ENCODE measurements at regions not wholly inside any gene's neighbourhood (a gene's known extent, or its start where the extent isn't known, plus 50 kb on each side); places are given as distances from the start of the nearest gene placed in this dataset.
"Not testable (repeated sequence)": the region's sequence is repeated elsewhere in the genome, so short reads cannot be mapped to it uniquely, and the experiment has no call there.

DNA sequence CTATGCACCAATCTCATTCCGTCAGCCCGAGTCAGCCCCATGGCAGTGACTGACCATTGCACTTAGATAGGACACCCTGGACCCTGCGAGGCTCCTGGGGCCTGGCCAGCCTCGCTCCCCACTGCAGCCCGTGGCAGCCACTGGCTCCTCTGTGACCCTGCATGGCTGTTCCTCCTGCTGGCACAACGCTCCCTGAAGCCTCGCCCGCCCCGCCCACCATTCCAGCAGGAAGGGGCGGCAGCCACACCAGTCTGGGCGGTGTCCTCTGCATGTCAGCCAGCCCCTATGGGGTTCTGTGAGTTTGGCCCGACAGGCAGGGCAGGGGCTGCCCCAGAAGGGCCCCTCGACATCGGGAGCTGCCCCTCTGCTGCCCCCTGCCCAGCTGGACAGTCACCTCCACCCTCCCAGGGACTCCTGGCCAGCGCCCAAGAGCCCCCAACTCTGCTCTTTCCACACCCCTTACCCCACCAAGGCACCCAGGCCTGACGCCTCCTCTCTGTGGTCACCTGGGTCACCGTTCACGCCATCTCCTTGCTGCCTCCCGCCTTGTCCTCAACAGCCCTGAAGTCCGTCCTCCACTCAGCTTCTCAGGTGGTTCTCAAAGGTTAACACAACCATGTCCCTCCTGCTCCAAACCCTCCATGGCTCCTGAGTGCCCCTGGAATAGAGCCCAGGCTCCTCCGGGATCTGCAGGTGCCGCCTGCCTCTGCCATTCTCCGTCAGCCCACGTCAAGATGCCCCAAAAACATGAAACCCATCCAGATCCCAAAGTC is 103.5 kb downstream of the MICALL2 start:
- no peaks in the 10 kb centered on the region for H3K9me3 ChIP-seq (ENCODE audit: control insufficient read depth, low read length)
- no peaks in the 10 kb centered on the region for H3K36me3 ChIP-seq (ENCODE audit: control insufficient read depth, insufficient read depth, low read length)
- H3K4me1 ChIP-seq (ENCODE audit: control insufficient read depth, insufficient read depth, low read length, poor library complexity, severe bottlenecking): no peaks in the 10 kb centered on the region
- no peak overlapping the region for H3K4me3 ChIP-seq (ENCODE audit: extremely low read depth, insufficient read depth, low read length, poor library complexity, severe bottlenecking)
- WGBS, 2 experiments (ENCODE audit: insufficient coverage in 2 of 2): 74 to 82% methylated on average over 13 to 19 of the region's 24 CpGs
- H3K27ac ChIP-seq (ENCODE audit: low read depth, low read length, severe bottlenecking): no peak overlapping the region

DNA sequence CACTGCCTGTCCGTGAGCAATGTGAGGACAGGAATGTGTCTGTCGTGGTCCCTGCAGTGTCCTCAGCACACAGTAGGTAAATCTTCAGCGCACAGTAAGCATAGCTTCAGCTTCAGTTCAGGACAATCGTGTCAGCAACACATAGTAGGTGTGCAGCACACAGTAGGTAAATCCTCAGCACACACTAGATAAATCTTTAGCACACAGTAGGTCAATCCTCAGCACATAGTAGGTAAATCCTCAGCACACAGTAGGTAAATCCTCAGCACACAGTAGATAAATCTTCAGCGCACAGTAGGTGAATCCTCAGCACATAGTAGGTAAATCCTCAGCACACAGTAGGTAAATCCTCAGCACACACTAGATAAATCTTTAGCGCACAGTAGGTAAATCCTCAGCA is 102.4 kb downstream of the MICALL2 start:
- 96 to 100% methylated on average over 4 of the region's 6 CpGs for WGBS, 2 experiments (ENCODE audit: insufficient coverage in 2 of 2)
- H3K27ac ChIP-seq (ENCODE audit: low read depth, low read length, severe bottlenecking); H3K36me3 ChIP-seq (ENCODE audit: control insufficient read depth, insufficient read depth, low read length); H3K4me1 ChIP-seq (ENCODE audit: control insufficient read depth, insufficient read depth, low read length, poor library complexity, severe bottlenecking); H3K4me3 ChIP-seq (ENCODE audit: extremely low read depth, insufficient read depth, low read length, poor library complexity, severe bottlenecking); H3K9me3 ChIP-seq (ENCODE audit: control insufficient read depth, low read length): not testable (repeated sequence)

DNA sequence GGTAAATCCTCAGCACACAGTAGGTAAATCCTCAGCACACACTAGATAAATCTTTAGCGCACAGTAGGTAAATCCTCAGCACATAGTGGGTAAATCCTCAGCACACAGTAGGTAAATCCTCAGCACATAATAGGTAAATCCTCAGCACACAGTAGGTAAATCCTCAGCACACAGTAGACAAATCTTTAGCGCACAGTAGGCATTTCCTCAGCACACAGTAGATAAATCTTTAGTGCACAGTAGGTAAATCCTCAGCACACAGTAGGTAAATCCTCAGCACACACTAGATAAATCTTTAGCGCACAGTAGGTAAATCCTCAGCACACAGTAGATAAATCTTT is 102.0 kb downstream of the MICALL2 start:
- WGBS, 2 experiments (ENCODE audit: insufficient coverage in 2 of 2): 100% methylated on average over 2 of the region's 3 CpGs; no CpG with 5 or more reads in 1 of the 2 experiments
- H3K4me3 ChIP-seq (ENCODE audit: extremely low read depth, insufficient read depth, low read length, poor library complexity, severe bottlenecking); H3K9me3 ChIP-seq (ENCODE audit: control insufficient read depth, low read length); H3K4me1 ChIP-seq (ENCODE audit: control insufficient read depth, insufficient read depth, low read length, poor library complexity, severe bottlenecking); H3K27ac ChIP-seq (ENCODE audit: low read depth, low read length, severe bottlenecking); H3K36me3 ChIP-seq (ENCODE audit: control insufficient read depth, insufficient read depth, low read length): not testable (repeated sequence)

DNA sequence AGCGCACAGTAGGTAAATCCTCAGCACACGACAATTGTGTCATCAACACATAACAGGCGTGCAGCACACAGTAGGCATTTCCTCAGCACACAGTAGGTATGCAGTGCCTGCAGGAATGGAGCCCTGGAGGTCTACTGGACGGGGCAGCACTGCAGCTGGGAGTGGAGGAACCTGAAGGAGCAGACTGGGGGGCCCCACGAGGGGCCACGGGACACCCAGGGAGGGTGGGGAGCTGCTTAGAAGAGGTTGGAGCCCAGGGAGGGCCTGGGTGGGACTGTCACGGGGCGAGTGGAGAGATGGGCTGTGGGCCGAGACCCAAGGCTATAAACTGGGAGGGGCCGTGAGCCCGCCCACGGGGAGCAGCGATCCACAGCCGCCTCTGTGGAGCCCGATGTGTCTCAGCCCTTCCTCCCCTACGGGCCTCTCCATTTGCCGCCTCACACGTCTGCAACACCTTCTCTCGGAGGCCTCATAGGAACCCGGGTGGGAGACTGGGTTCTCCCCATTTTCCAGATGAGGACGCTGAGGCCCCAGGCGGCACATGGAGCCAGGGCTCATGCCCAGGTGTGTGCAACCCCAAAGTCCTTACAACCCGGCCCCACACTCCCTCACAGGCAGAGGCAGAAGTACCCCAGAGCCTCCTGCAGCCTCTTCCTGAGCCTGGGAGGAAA is 101.5 kb downstream of the MICALL2 start:
- H3K27ac ChIP-seq (ENCODE audit: low read depth, low read length, severe bottlenecking): no peak overlapping the region
- H3K4me1 ChIP-seq (ENCODE audit: control insufficient read depth, insufficient read depth, low read length, poor library complexity, severe bottlenecking): no peaks in the 10 kb centered on the region
- WGBS, 2 experiments (ENCODE audit: insufficient coverage in 2 of 2): 86 to 93% methylated on average over 21 to 23 of the region's 23 CpGs
- H3K4me3 ChIP-seq (ENCODE audit: extremely low read depth, insufficient read depth, low read length, poor library complexity, severe bottlenecking): no peak overlapping the region
- no peaks in the 10 kb centered on the region for H3K9me3 ChIP-seq (ENCODE audit: control insufficient read depth, low read length)
- H3K36me3 ChIP-seq (ENCODE audit: control insufficient read depth, insufficient read depth, low read length): no peaks in the 10 kb centered on the region

DNA sequence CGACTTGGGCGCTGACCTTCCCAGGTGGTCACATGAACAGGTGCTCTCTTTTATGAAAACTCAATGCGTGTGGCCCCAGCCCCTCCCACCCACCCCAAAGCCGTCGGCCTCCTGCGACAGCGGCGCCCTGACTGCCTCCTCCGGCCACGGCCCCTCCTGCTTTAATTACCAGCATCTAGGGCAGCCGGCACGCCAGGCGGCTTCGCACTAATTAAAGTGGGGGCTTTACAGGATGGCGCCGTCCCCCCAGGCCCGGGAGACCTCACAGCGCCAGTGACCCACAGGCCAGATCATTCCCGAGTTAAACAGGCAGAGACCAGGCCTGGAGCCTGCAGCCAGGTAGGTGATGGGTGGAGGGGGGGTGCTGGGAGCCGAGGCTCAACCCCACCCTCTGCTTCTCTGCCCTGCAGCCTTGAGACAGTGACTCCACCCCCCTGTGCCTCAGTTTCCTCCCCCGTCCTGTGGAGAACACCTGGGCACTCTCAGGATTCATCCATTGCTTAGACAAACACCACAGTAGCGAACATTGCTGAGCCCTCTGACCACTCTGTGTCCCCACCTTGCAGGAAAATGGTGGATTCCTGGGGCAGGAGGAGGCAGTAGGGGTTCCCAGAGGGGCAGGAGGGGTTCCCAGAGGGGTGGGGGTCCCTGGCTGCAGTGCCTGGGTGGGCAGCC is 100.8 kb downstream of the MICALL2 start:
- H3K4me3 ChIP-seq (ENCODE audit: extremely low read depth, insufficient read depth, low read length, poor library complexity, severe bottlenecking): no peak overlapping the region
- no peaks in the 10 kb centered on the region for H3K36me3 ChIP-seq (ENCODE audit: control insufficient read depth, insufficient read depth, low read length)
- H3K4me1 ChIP-seq (ENCODE audit: control insufficient read depth, insufficient read depth, low read length, poor library complexity, severe bottlenecking): no peaks in the 10 kb centered on the region
- 87 to 88% methylated on average over 12 to 16 of the region's 22 CpGs for WGBS, 2 experiments (ENCODE audit: insufficient coverage in 2 of 2)
- no peak overlapping the region for H3K27ac ChIP-seq (ENCODE audit: low read depth, low read length, severe bottlenecking)
- H3K9me3 ChIP-seq (ENCODE audit: control insufficient read depth, low read length): no peaks in the 10 kb centered on the region

DNA sequence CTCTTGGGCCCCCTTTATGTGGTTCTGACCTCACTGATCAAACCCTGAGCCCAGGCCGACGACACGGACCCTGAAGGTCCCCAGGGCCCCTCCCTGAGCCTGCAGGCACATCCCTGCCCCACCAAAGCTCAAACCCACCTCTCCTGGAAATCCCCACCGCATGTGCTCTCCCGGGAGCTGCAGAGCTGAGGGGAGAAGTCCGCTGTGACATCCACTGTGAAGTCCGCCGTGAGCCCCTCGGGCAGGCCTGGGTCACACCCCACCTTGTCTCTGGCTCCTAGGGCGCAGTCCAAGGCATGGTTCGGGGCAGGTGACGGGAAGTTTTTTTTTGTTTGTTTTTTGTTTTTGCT is 100.2 kb downstream of the MICALL2 start:
- Histone ChIP-seq H3K27ac (ENCODE audit: low read depth, low read length, severe bottlenecking) (no peak overlapping the region), H3K4me3 (ENCODE audit: extremely low read depth, insufficient read depth, low read length, poor library complexity, severe bottlenecking) (no peak overlapping the region), H3K4me1 (ENCODE audit: control insufficient read depth, insufficient read depth, low read length, poor library complexity, severe bottlenecking) (no peaks in the 10 kb centered on the region), H3K36me3 (ENCODE audit: control insufficient read depth, insufficient read depth, low read length) (no peaks in the 10 kb centered on the region), H3K9me3 (ENCODE audit: control insufficient read depth, low read length) (no peaks in the 10 kb centered on the region)
- 76 to 86% methylated on average over 4 to 7 of the region's 12 CpGs for WGBS, 2 experiments (ENCODE audit: insufficient coverage in 2 of 2)

DNA sequence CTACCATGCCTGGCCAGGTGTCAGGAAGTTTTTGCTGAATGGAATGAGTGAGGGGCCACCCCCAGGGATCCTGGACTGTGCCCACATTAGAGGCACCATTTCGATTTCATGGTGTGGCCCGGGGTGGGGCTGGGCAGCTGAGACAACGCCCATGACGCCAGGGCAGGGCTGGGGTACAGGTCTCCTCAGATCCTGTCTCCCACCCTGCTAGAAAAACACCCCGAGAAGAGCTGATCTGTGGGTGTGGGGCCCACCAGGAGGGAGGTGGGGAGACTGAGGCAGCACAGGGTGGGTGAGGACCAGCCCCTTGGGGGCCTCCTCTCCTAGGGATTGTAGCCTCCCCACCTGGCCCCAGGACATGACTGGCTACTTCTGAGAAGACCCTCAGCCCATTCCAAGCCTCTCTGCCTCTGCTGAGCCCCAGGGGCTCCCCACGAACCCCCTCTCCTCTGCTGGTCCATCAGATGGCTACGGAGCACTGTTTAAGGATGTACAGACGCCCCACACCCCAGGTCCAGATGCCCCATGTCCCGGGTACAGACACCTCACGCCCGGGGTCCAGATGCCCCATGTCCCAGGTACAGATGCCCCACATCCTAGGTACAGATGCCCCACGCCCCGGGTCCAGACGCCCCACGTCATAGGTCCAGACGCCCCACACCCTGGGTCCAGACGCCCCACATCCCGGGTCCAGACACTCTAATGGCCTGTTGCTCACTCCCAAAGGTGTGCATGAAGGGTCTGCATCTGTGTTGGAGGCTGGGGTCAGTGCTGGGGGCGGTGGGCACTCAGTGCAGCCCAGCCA is 99.4 kb downstream of the MICALL2 start:
- no peak overlapping the region for H3K4me3 ChIP-seq (ENCODE audit: extremely low read depth, insufficient read depth, low read length, poor library complexity, severe bottlenecking)
- no peaks in the 10 kb centered on the region for H3K36me3 ChIP-seq (ENCODE audit: control insufficient read depth, insufficient read depth, low read length)
- H3K4me1 ChIP-seq (ENCODE audit: control insufficient read depth, insufficient read depth, low read length, poor library complexity, severe bottlenecking): no peaks in the 10 kb centered on the region
- H3K27ac ChIP-seq (ENCODE audit: low read depth, low read length, severe bottlenecking): no peak overlapping the region
- no peaks in the 10 kb centered on the region for H3K9me3 ChIP-seq (ENCODE audit: control insufficient read depth, low read length)
- 88 to 94% methylated on average over 14 to 16 of the region's 19 CpGs for WGBS, 2 experiments (ENCODE audit: insufficient coverage in 2 of 2)

DNA sequence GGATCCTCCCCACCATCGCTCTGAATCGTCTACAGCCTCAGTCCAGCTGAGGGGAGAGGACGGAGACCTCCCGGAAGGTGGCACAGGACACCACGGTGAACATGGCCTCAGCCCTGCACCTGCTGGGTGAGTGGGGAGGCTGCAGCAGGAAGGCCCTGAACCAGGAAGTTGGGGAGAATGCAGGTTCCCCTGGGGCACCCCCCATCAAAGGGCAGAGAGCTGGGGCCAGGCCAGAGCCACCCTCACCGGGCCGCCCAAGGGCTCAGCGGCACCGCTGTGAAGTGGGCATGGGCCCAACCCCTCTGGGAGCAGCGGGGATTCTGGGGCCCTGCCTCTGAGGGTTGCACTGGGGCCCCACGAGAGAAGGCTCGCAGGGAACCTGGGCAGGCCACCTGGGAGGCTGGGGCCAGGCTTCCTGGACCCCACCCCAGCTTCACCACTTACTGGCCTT is 98.7 kb downstream of the MICALL2 start:
- Histone ChIP-seq H3K36me3 (ENCODE audit: control insufficient read depth, insufficient read depth, low read length) (no peaks in the 10 kb centered on the region), H3K27ac (ENCODE audit: low read depth, low read length, severe bottlenecking) (no peak overlapping the region), H3K4me1 (ENCODE audit: control insufficient read depth, insufficient read depth, low read length, poor library complexity, severe bottlenecking) (no peaks in the 10 kb centered on the region), H3K4me3 (ENCODE audit: extremely low read depth, insufficient read depth, low read length, poor library complexity, severe bottlenecking) (no peak overlapping the region), H3K9me3 (ENCODE audit: control insufficient read depth, low read length) (peaks cover 1% of the 10 kb centered on the region)
- WGBS, 2 experiments (ENCODE audit: insufficient coverage in 2 of 2): 92% methylated on average over 11 of the region's 12 CpGs

DNA sequence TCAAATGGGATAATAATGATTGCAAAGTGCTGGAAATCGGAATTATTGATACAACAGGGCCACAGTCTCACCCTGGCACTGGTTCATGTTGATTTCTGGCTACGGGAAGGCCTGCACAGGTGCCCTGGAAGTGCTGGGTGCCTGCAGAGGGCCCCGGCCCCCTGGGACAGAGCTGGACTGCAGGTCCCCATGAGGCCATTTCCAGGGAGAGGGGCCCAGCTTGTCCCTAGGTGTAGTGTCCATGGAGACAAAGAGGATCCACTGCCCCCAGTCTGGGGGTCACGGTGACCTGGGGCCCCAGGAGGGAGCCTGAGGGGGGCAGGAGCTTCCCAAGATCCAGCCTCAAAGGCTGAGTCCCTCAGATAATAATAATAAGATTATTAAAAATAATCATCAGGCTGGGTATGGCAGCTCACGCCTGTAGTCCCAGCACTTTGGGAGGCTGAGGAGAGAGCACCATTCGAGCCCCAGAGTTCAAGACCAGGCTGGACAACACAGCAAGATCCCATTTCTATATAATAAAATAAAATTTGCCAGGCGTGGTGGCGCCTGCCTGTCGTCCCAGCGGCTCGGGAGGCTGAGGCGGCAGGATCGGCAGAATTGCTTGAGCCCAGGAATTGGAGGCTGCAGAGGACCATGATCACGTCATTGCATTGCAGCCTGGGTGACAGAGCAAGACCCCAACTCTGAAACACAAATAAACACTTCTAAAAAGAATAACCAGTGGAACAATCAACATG is 98.1 kb downstream of the MICALL2 start:
- no peak overlapping the region for H3K4me3 ChIP-seq (ENCODE audit: extremely low read depth, insufficient read depth, low read length, poor library complexity, severe bottlenecking)
- H3K4me1 ChIP-seq (ENCODE audit: control insufficient read depth, insufficient read depth, low read length, poor library complexity, severe bottlenecking): no peaks in the 10 kb centered on the region
- no peaks in the 10 kb centered on the region for H3K36me3 ChIP-seq (ENCODE audit: control insufficient read depth, insufficient read depth, low read length)
- H3K9me3 ChIP-seq (ENCODE audit: control insufficient read depth, low read length): peaks cover 6% of the 10 kb centered on the region
- WGBS, 2 experiments (ENCODE audit: insufficient coverage in 2 of 2): 89 to 92% methylated on average over 10 of the region's 14 CpGs
- no peak overlapping the region for H3K27ac ChIP-seq (ENCODE audit: low read depth, low read length, severe bottlenecking)

DNA sequence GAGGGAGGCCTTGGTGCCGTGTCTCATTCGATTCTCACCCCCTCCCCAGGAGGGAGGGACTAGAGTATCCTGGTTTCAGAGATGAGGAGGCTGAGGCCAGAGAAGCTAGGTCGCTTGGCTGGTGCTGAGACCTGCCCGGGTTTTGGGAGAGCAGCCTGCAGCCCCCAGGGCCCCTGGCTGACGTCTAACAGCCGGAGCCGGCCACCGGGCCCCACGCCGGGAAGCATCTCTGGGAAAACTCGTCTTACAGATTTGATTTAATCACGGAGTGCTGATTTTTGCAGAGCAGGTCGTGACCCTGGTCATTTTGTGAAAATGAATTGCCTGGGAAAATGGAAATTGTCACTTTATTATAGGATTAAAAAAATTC is 97.5 kb downstream of the MICALL2 start:
- Histone ChIP-seq H3K36me3 (ENCODE audit: control insufficient read depth, insufficient read depth, low read length) (no peaks in the 10 kb centered on the region), H3K4me1 (ENCODE audit: control insufficient read depth, insufficient read depth, low read length, poor library complexity, severe bottlenecking) (no peaks in the 10 kb centered on the region), H3K9me3 (ENCODE audit: control insufficient read depth, low read length) (peaks cover 6% of the 10 kb centered on the region), H3K4me3 (ENCODE audit: extremely low read depth, insufficient read depth, low read length, poor library complexity, severe bottlenecking) (no peak overlapping the region), H3K27ac (ENCODE audit: low read depth, low read length, severe bottlenecking) (no peak overlapping the region)
- 67 to 78% methylated on average over 3 to 8 of the region's 13 CpGs for WGBS, 2 experiments (ENCODE audit: insufficient coverage in 2 of 2)
